Fibroblast of lung (primary cell): ENCODE measurements at regions not wholly inside any gene's neighbourhood (a gene's known extent, or its start where the extent isn't known, plus 50 kb on each side); places are given as distances from the start of the nearest gene placed in this dataset.

Experiments used
- CTCF ChIP-seq, 2 donors: IDR thresholded peaks in 1 of 2; conservative IDR thresholded peaks in 1 of 2; 1 replicate in 1 of 2; 2 replicates in 1 of 2; pipeline ENCODE4 v1.5.1; 2011 to 2012; ENCODE audit warnings: low read length in 2 of 2, control low read depth in 1 of 2, inconsistent platforms in 1 of 2, low read depth in 1 of 2, mild to moderate bottlenecking in 1 of 2
- EZH2 ChIP-seq: IDR thresholded peaks from 2 replicates; pipeline ENCODE4 v1.5.1; 2012; ENCODE audit warnings: low read length, control low read depth, mild to moderate bottlenecking; ENCODE audit errors: missing control alignments

GRCh38 chrX:38940547-38940946 is 139.3 kb downstream of the MID1IP1 start:
- no peak for TF ChIP-seq CTCF (conservative IDR thresholded peaks at IDR 0.05 in 1 of 2, IDR thresholded peaks at IDR 0.05 in 1 of 2; ENCODE audit: low read depth in 1 of 2, low read length in 2 of 2)
- no peak for TF ChIP-seq EZH2
